CD4-positive, CD25-positive, alpha-beta regulatory T cell (primary cell): ENCODE measurements at regions not wholly inside any gene's neighbourhood (a gene's known extent, or its start where the extent isn't known, plus 50 kb on each side); places are given as distances from the start of the nearest gene placed in this dataset.

Experiments
- ATAC-seq, 2 donors: fragments of 150-1000 bp; cut with Tn5 transposase; one replicate each; pipeline ENCODE4 v1.10.0; 2021; ENCODE audit warnings: low read depth in 2 of 2, moderate number of reproducible peaks in 2 of 2, moderate library complexity in 1 of 2
- DNase-seq, 3 donors: peaks; one replicate each; pipeline versions ENCODE4 v3.0.0 to v3.0.0-alpha.2; 2012 to 2022; ENCODE audit warnings: mixed read lengths in 1 of 3
- H3K27ac ChIP-seq: one replicate; pipeline ENCODE4 v1.7.0; 2013; ENCODE audit warnings: mild to moderate bottlenecking, low read length; ENCODE audit not compliant: insufficient read depth, poor library complexity, severe bottlenecking
- H3K27me3 ChIP-seq: one replicate; pipeline ENCODE4 v1.7.0; 2013; ENCODE audit warnings: low read length; ENCODE audit not compliant: control insufficient read depth, insufficient read depth
- H3K36me3 ChIP-seq: one replicate; pipeline ENCODE4 v1.7.0; 2013; ENCODE audit warnings: mild to moderate bottlenecking, low read length, moderate library complexity; ENCODE audit not compliant: control insufficient read depth, insufficient read depth
- H3K4me1 ChIP-seq: 2 replicates; pipeline ENCODE4 v1.7.0; 2013; ENCODE audit warnings: mild to moderate bottlenecking, low read length; ENCODE audit not compliant: insufficient read depth, control insufficient read depth, poor library complexity, severe bottlenecking
- H3K4me3 ChIP-seq: one replicate; pipeline ENCODE4 v1.7.0; 2013; ENCODE audit warnings: low read depth, mild to moderate bottlenecking, low read length, moderate library complexity
- H3K9me3 ChIP-seq, 2 experiments: 1 replicate in 1 of 2; 2 replicates in 1 of 2; pipeline ENCODE4 v1.7.0; 2013; ENCODE audit warnings: low read length in 2 of 2, mild to moderate bottlenecking in 1 of 2, moderate library complexity in 1 of 2; ENCODE audit not compliant: control insufficient read depth in 2 of 2
- H3K27ac Mint-ChIP-seq, 3 donors: one replicate each; pipeline ENCODE4 v1.8.0; 2020 to 2022; ENCODE audit warnings: mild to moderate bottlenecking in 3 of 3, mixed read lengths in 3 of 3, moderate library complexity in 2 of 3
- H3K27me3 Mint-ChIP-seq: one replicate; pipeline ENCODE4 v1.8.0; 2022; ENCODE audit warnings: mild to moderate bottlenecking, mixed read lengths
- H3K36me3 Mint-ChIP-seq: one replicate; pipeline ENCODE4 v1.8.0; 2020; ENCODE audit warnings: mixed read lengths
- H3K4me1 Mint-ChIP-seq, 4 donors: one replicate each; pipeline ENCODE4 v1.8.0; 2020 to 2022; ENCODE audit warnings: mixed read lengths in 4 of 4, mild to moderate bottlenecking in 1 of 4
- H3K4me3 Mint-ChIP-seq, 4 donors: one replicate each; pipeline ENCODE4 v1.8.0; 2020 to 2022; ENCODE audit warnings: mild to moderate bottlenecking in 4 of 4, mixed read lengths in 4 of 4, moderate library complexity in 3 of 4
- H3K9me3 Mint-ChIP-seq, 7 donors: one replicate each; pipeline ENCODE4 v1.8.0; 2020 to 2022; ENCODE audit warnings: mixed read lengths in 7 of 7, mild to moderate bottlenecking in 3 of 7, moderate library complexity in 2 of 7

- no peak overlapping the region for H3K27ac ChIP-seq
- peaks cover 3% of the 10 kb centered on the region for H3K27me3 ChIP-seq
- peaks cover 9% of the 10 kb centered on the region for H3K4me1 ChIP-seq
- DNase-seq: no peak
- Mint-ChIP-seq H3K9me3 (no peaks in the 10 kb centered on the region), H3K36me3 (no peaks in the 10 kb centered on the region), H3K4me3 (no peak overlapping the region), H3K4me1 (peaks cover 7 to 26% (median 13%) of the 10 kb centered on the region in 4 donors), H3K27ac (peak overlapping the region in 1 of 3 donors; percentile 72), H3K27me3 (peaks cover 19% of the 10 kb centered on the region)
- H3K4me3 ChIP-seq: no peak overlapping the region
- H3K36me3 ChIP-seq: no peaks in the 10 kb centered on the region
- H3K9me3 ChIP-seq: no peaks in the 10 kb centered on the region
- no peak for ATAC-seq
Observed at GRCh38 chr4:140244328-140244727, 90.3 kb upstream of the MAML3 start.

DNA sequence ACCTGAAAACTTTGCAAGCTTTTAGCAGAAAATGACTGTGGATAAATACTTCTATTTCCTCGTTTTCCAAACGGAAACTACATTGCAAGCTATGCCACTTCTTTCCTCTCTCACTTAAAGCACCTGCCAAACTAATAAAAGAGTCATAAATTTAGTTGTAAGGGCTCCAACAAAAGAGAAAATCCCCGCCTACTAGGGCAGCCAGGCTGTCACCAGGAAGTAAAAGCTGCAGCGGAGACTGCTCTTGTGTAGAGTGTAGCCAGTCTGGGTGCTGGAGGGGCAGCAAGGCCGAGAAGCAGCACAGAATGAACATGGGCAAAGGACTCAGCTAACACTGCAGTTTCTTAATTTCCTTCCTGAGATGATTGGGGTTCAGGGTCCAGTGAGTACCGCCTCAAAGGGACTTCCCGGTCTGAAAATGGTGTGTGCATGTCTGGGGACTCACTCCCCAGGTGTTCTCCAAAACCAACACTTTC is 89.3 kb upstream of the MAML3 start:
- H3K9me3 Mint-ChIP-seq: no peaks in the 10 kb centered on the region
- H3K27ac Mint-ChIP-seq: peak overlapping the region; percentile 72 to 84 (median 74)
- Histone ChIP-seq H3K27me3 (peaks cover 2% of the 10 kb centered on the region), H3K4me1 (peaks cover 9% of the 10 kb centered on the region), H3K27ac (no peak overlapping the region), H3K36me3 (no peaks in the 10 kb centered on the region), H3K9me3 (no peaks in the 10 kb centered on the region), H3K4me3 (peak overlapping the region; percentile 2)
- ATAC-seq: peak; percentile 52 to 57
- peak overlapping the region in 2 of 4 donors; percentile 59 to 60 for H3K4me3 Mint-ChIP-seq
- H3K36me3 Mint-ChIP-seq: no peaks in the 10 kb centered on the region
- DNase-seq: peak in 2 of 3 donors; percentile 10 to 32
- H3K4me1 Mint-ChIP-seq: peaks cover 7 to 26% (median 13%) of the 10 kb centered on the region in 4 donors
- peaks cover 12% of the 10 kb centered on the region for H3K27me3 Mint-ChIP-seq

DNA sequence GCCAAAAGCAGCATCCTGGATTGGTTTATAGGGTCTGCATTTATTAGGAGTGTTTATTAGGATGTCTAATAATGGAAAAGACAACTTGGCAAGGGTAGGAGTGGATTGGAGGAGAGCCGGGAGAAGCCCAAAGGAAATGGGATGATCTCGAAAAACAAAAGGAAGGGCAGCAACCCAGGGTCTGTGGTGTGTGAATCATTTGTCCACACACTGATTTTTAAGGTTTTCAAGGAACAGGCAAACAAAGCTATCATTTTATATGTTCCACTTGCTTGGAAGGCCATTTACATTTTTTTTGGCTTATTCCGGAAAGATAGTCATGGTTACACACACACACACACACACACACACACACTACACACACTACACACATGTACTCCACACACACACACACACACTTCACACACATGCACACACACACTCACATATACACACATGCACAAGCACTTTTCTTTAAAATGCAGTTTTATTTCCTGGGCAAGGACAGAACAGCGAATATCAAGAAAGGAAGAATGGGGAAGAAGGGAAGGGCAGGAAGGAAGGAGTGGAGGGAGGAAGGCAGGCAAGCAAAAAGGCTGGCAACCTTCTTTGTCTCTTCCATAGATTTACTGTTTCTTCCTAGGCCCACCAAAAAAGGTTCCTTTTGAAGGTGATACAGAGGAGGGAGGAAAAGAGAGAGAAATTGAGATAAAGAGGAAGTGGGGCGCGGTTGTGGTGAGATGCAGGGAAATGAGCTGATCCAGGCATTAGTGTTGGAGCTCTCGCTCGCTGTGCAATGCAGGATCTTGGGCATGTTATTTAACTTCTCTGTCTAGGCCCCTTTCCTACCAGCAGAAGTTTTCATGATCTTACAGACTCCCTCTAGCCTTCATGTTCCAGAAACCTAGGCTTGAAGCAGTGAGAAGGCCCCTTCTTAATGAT is 88.6 kb upstream of the MAML3 start:
- Mint-ChIP-seq H3K27me3 (peaks cover 6% of the 10 kb centered on the region), H3K4me1 (peaks cover 7 to 26% (median 13%) of the 10 kb centered on the region in 4 donors), H3K4me3 (peak overlapping the region in 2 of 4 donors; percentile 59 to 60), H3K27ac (peak overlapping the region; percentile 12 to 84 (median 72)), H3K36me3 (no peaks in the 10 kb centered on the region), H3K9me3 (no peaks in the 10 kb centered on the region)
- H3K27me3 ChIP-seq: peaks cover 2% of the 10 kb centered on the region
- H3K9me3 ChIP-seq: no peaks in the 10 kb centered on the region
- ATAC-seq (peak; percentile 14 to 16), DNase-seq (peak in 1 of 3 donors; percentile 11)
- peak overlapping the region; percentile 10 for H3K4me3 ChIP-seq
- no peaks in the 10 kb centered on the region for H3K36me3 ChIP-seq
- no peak overlapping the region for H3K27ac ChIP-seq
- H3K4me1 ChIP-seq: peaks cover 9% of the 10 kb centered on the region

DNA sequence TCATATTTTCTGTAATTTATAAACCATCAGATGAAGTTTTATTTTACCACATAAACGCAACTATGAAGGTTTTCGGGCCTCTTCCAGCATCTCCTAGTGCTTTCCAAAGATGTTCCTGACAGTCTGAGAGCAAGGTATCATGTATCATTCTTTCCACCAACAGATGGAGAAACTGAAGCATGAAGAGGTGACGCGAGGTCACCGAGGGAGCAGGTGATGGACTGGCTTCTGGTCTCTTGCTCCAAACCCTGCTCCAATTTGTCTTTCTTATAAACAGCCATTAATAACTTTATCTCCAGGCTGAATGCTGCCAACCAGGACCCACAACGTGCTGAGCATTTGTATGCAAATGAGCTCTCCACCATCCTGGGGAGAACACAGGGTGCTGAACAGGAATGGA is 86.3 kb upstream of the MAML3 start:
- Mint-ChIP-seq H3K27ac (peak overlapping the region in 1 of 3 donors; percentile 79), H3K4me1 (peaks cover 7 to 26% (median 13%) of the 10 kb centered on the region in 4 donors), H3K9me3 (peaks cover 0 to 3% (median 0%) of the 10 kb centered on the region in 7 donors), H3K36me3 (no peaks in the 10 kb centered on the region), H3K27me3 (peaks cover 8% of the 10 kb centered on the region), H3K4me3 (no peak overlapping the region)
- DNase-seq (no peak), ATAC-seq (no peak)
- Histone ChIP-seq H3K36me3 (no peaks in the 10 kb centered on the region), H3K27ac (no peak overlapping the region), H3K4me1 (peaks cover 9% of the 10 kb centered on the region), H3K9me3 (no peaks in the 10 kb centered on the region), H3K4me3 (no peak overlapping the region), H3K27me3 (no peaks in the 10 kb centered on the region)

DNA sequence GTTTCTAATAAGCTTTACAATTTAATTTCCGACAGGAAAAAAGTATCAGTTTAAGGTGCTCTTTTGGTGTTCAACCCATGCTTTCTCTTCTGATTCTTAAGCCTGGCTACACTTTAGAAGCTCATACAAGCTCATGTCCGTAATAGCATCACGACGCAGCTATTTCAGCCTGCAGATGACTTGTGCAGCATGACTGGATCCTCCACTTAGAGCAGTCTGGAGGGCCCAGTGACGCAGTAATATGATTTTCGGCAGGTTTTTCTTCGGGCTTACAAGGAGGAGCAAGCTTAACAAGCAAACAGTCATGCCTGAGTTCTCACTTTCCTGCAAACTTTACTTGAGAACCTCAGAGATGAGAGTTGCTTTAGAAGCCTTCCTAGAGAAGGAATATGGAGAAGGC is 85.3 kb upstream of the MAML3 start:
- H3K27me3 ChIP-seq: no peaks in the 10 kb centered on the region
- peaks cover 9% of the 10 kb centered on the region for H3K4me1 ChIP-seq
- Mint-ChIP-seq H3K36me3 (no peaks in the 10 kb centered on the region), H3K27ac (no peak overlapping the region), H3K9me3 (peaks cover 0 to 3% (median 0%) of the 10 kb centered on the region in 7 donors), H3K4me3 (no peak overlapping the region), H3K4me1 (peaks cover 7 to 26% (median 15%) of the 10 kb centered on the region in 4 donors), H3K27me3 (peaks cover 8% of the 10 kb centered on the region)
- ATAC-seq (no peak), DNase-seq (no peak)
- H3K27ac ChIP-seq: no peak overlapping the region
- H3K36me3 ChIP-seq: no peaks in the 10 kb centered on the region
- H3K4me3 ChIP-seq: no peak overlapping the region
- H3K9me3 ChIP-seq: no peaks in the 10 kb centered on the region

GRCh38 chr4:140238351-140239056 is 84.5 kb upstream of the MAML3 start:
- ATAC-seq (no peak), DNase-seq (no peak)
- Mint-ChIP-seq H3K4me1 (peaks cover 4 to 19% (median 12%) of the 10 kb centered on the region in 4 donors), H3K9me3 (peaks cover 0 to 3% (median 0%) of the 10 kb centered on the region in 7 donors), H3K27ac (peak overlapping the region in 1 of 3 donors; percentile 23), H3K4me3 (no peak overlapping the region), H3K36me3 (no peaks in the 10 kb centered on the region), H3K27me3 (peaks cover 8% of the 10 kb centered on the region)
- Histone ChIP-seq H3K9me3 (no peaks in the 10 kb centered on the region), H3K27ac (no peak overlapping the region), H3K4me1 (peaks cover 9% of the 10 kb centered on the region), H3K27me3 (no peaks in the 10 kb centered on the region), H3K4me3 (no peak overlapping the region), H3K36me3 (no peaks in the 10 kb centered on the region)

- DNase-seq (no peak), ATAC-seq (no peak)
- no peaks in the 10 kb centered on the region for H3K36me3 Mint-ChIP-seq
- Histone ChIP-seq H3K9me3 (no peaks in the 10 kb centered on the region), H3K27me3 (no peaks in the 10 kb centered on the region), H3K27ac (no peak overlapping the region), H3K36me3 (no peaks in the 10 kb centered on the region), H3K4me1 (peaks cover 3% of the 10 kb centered on the region), H3K4me3 (no peak overlapping the region)
- no peak overlapping the region for H3K4me3 Mint-ChIP-seq
- H3K27me3 Mint-ChIP-seq: peaks cover 8% of the 10 kb centered on the region
- peak overlapping the region in 1 of 3 donors; percentile 23 for H3K27ac Mint-ChIP-seq
- peaks cover 0 to 3% (median 0%) of the 10 kb centered on the region in 7 donors for H3K9me3 Mint-ChIP-seq
- H3K4me1 Mint-ChIP-seq: peaks cover 0 to 11% (median 5%) of the 10 kb centered on the region in 4 donors
Observed at GRCh38 chr4:140237616-140238350, 83.8 kb upstream of the MAML3 start.
